ENCODE measurements at regions not wholly inside any gene's neighbourhood (a gene's known extent, or its start where the extent isn't known, plus 50 kb on each side); places are given as distances from the start of the nearest gene placed in this dataset.
A peak's percentile ranks its signal among the peaks of the same experiment; 100 is the strongest.

- no peak for DNase-seq (ENCODE audit: low read depth in 4 of 6, low spot score in 6 of 6)
Observed at GRCh38 chr21:20639026-20639425, 359.2 kb upstream of the NCAM2 start.

GRCh38 chr21:20641241-20641640, 357.0 kb upstream of the NCAM2 start:
- no peak overlapping the region for H3K27ac ChIP-seq (ENCODE audit: low read depth, low read length)
- H3K36me3 ChIP-seq (ENCODE audit: control insufficient read depth, insufficient read depth, low read length): no peaks in the 10 kb centered on the region
- H3K9me3 ChIP-seq (ENCODE audit: control insufficient read depth, insufficient read depth, low read length): no peaks in the 10 kb centered on the region
- no peaks in the 10 kb centered on the region for H3K4me1 ChIP-seq (ENCODE audit: control insufficient read depth, insufficient read depth, low read length)
- H3K27me3 ChIP-seq (ENCODE audit: control insufficient read depth, insufficient read depth, low read length): no peaks in the 10 kb centered on the region
- no peak overlapping the region for H3K4me3 ChIP-seq (ENCODE audit: low read depth, low read length)
- no peak for DNase-seq (ENCODE audit: low read depth in 4 of 6, low spot score in 6 of 6)
- WGBS (ENCODE audit: insufficient coverage): no CpG with 5 or more reads among the region's 2 CpGs

More at GRCh38 chr21:20639026-20639425, 359.2 kb upstream of the NCAM2 start:
- no peak overlapping the region for H3K4me3 ChIP-seq (ENCODE audit: low read depth, low read length)
- no peaks in the 10 kb centered on the region for H3K4me1 ChIP-seq (ENCODE audit: control insufficient read depth, insufficient read depth, low read length)
- no peaks in the 10 kb centered on the region for H3K9me3 ChIP-seq (ENCODE audit: control insufficient read depth, insufficient read depth, low read length)
- 71% methylated on average over 1 of the region's 2 CpGs for WGBS (ENCODE audit: insufficient coverage)
- no peak overlapping the region for H3K27ac ChIP-seq (ENCODE audit: low read depth, low read length)
- H3K36me3 ChIP-seq (ENCODE audit: control insufficient read depth, insufficient read depth, low read length): no peaks in the 10 kb centered on the region
- H3K27me3 ChIP-seq (ENCODE audit: control insufficient read depth, insufficient read depth, low read length): no peaks in the 10 kb centered on the region

- 88% methylated on average over 5 of the region's 5 CpGs for WGBS (ENCODE audit: insufficient coverage)
- DNase-seq (ENCODE audit: low read depth in 4 of 6, low spot score in 6 of 6): no peak
Observed at GRCh38 chr21:20642681-20643080, 355.5 kb upstream of the NCAM2 start.

GRCh38 chr21:20644552-20644951, 353.7 kb upstream of the NCAM2 start:
- Histone ChIP-seq H3K9me3 (ENCODE audit: control insufficient read depth, insufficient read depth, low read length) (no peaks in the 10 kb centered on the region), H3K27ac (ENCODE audit: low read depth, low read length) (no peak overlapping the region), H3K36me3 (ENCODE audit: control insufficient read depth, insufficient read depth, low read length) (no peaks in the 10 kb centered on the region), H3K27me3 (ENCODE audit: control insufficient read depth, insufficient read depth, low read length) (no peaks in the 10 kb centered on the region), H3K4me3 (ENCODE audit: low read depth, low read length) (no peak overlapping the region), H3K4me1 (ENCODE audit: control insufficient read depth, insufficient read depth, low read length) (no peaks in the 10 kb centered on the region)
- no CpG with 5 or more reads among the region's 2 CpGs for WGBS (ENCODE audit: insufficient coverage)
- no peak for DNase-seq (ENCODE audit: low read depth in 4 of 6, low spot score in 6 of 6)

More at GRCh38 chr21:20642681-20643080, 355.5 kb upstream of the NCAM2 start:
- Histone ChIP-seq H3K36me3 (ENCODE audit: control insufficient read depth, insufficient read depth, low read length) (no peaks in the 10 kb centered on the region), H3K27ac (ENCODE audit: low read depth, low read length) (no peak overlapping the region), H3K4me3 (ENCODE audit: low read depth, low read length) (no peak overlapping the region), H3K27me3 (ENCODE audit: control insufficient read depth, insufficient read depth, low read length) (no peaks in the 10 kb centered on the region), H3K4me1 (ENCODE audit: control insufficient read depth, insufficient read depth, low read length) (no peaks in the 10 kb centered on the region), H3K9me3 (ENCODE audit: control insufficient read depth, insufficient read depth, low read length) (no peaks in the 10 kb centered on the region)

- no peak overlapping the region for H3K4me3 ChIP-seq (ENCODE audit: low read depth, low read length)
- 95% methylated on average over 5 of the region's 5 CpGs for WGBS (ENCODE audit: insufficient coverage)
- no peak for DNase-seq (ENCODE audit: low read depth in 4 of 6, low spot score in 6 of 6)
- H3K27ac ChIP-seq (ENCODE audit: low read depth, low read length): no peak overlapping the region
- H3K9me3 ChIP-seq (ENCODE audit: control insufficient read depth, insufficient read depth, low read length): no peaks in the 10 kb centered on the region
- no peaks in the 10 kb centered on the region for H3K4me1 ChIP-seq (ENCODE audit: control insufficient read depth, insufficient read depth, low read length)
- H3K36me3 ChIP-seq (ENCODE audit: control insufficient read depth, insufficient read depth, low read length): no peaks in the 10 kb centered on the region
- H3K27me3 ChIP-seq (ENCODE audit: control insufficient read depth, insufficient read depth, low read length): no peaks in the 10 kb centered on the region
Observed at GRCh38 chr21:20645344-20645743, 352.9 kb upstream of the NCAM2 start.

- 73% methylated on average over 4 of the region's 7 CpGs for WGBS (ENCODE audit: insufficient coverage)
- H3K27ac ChIP-seq (ENCODE audit: low read depth, low read length): no peak overlapping the region
Observed at GRCh38 chr21:20646431-20647165, 351.6 kb upstream of the NCAM2 start.

DNA sequence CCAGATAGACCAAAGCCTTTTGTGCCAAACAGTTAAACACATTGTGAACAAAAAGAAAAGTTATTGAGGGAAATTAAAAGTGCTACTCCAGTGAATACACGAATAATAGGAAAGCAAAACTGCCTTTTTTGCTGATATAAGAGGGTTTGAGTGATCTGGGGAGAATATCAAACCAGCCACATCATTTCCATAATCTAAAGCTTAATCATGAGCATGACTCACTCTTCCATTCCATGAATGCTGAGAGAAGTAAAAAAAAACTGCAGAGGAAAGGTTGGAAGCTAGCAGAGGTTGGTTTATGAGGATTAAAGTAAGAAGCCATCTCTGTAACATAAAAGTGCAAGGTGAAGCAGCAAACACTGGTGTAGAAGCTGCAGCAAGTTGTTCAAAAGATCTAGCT, 350.6 kb upstream of the NCAM2 start:
- WGBS (ENCODE audit: insufficient coverage): no CpG with 5 or more reads among the region's 1 CpG
- DNase-seq (ENCODE audit: low read depth in 4 of 6, low spot score in 6 of 6): no peak
- Histone ChIP-seq H3K27me3 (ENCODE audit: control insufficient read depth, insufficient read depth, low read length) (no peaks in the 10 kb centered on the region), H3K36me3 (ENCODE audit: control insufficient read depth, insufficient read depth, low read length) (no peaks in the 10 kb centered on the region), H3K9me3 (ENCODE audit: control insufficient read depth, insufficient read depth, low read length) (no peaks in the 10 kb centered on the region), H3K4me1 (ENCODE audit: control insufficient read depth, insufficient read depth, low read length) (no peaks in the 10 kb centered on the region), H3K27ac (ENCODE audit: low read depth, low read length) (no peak overlapping the region), H3K4me3 (ENCODE audit: low read depth, low read length) (no peak overlapping the region)

More at GRCh38 chr21:20646431-20647165, 351.6 kb upstream of the NCAM2 start:
- no peak for DNase-seq (ENCODE audit: low read depth in 4 of 6, low spot score in 6 of 6)
- Histone ChIP-seq H3K4me3 (ENCODE audit: low read depth, low read length) (no peak overlapping the region), H3K27me3 (ENCODE audit: control insufficient read depth, insufficient read depth, low read length) (no peaks in the 10 kb centered on the region), H3K36me3 (ENCODE audit: control insufficient read depth, insufficient read depth, low read length) (no peaks in the 10 kb centered on the region), H3K9me3 (ENCODE audit: control insufficient read depth, insufficient read depth, low read length) (no peaks in the 10 kb centered on the region), H3K4me1 (ENCODE audit: control insufficient read depth, insufficient read depth, low read length) (no peaks in the 10 kb centered on the region)

- no peak for DNase-seq (ENCODE audit: low read depth in 4 of 6, low spot score in 6 of 6)
- Histone ChIP-seq H3K9me3 (ENCODE audit: control insufficient read depth, insufficient read depth, low read length) (no peaks in the 10 kb centered on the region), H3K36me3 (ENCODE audit: control insufficient read depth, insufficient read depth, low read length) (no peaks in the 10 kb centered on the region), H3K27ac (ENCODE audit: low read depth, low read length) (no peak overlapping the region), H3K4me1 (ENCODE audit: control insufficient read depth, insufficient read depth, low read length) (no peaks in the 10 kb centered on the region), H3K4me3 (ENCODE audit: low read depth, low read length) (no peak overlapping the region), H3K27me3 (ENCODE audit: control insufficient read depth, insufficient read depth, low read length) (no peaks in the 10 kb centered on the region)
- WGBS (ENCODE audit: insufficient coverage): 95% methylated on average over 4 of the region's 5 CpGs
Observed at GRCh38 chr21:20649231-20649630, 349.0 kb upstream of the NCAM2 start.

GRCh38 chr21:20652846-20653245, 345.4 kb upstream of the NCAM2 start:
- no peak overlapping the region for H3K4me3 ChIP-seq (ENCODE audit: low read depth, low read length)
- H3K27me3 ChIP-seq (ENCODE audit: control insufficient read depth, insufficient read depth, low read length): no peaks in the 10 kb centered on the region
- H3K4me1 ChIP-seq (ENCODE audit: control insufficient read depth, insufficient read depth, low read length): no peaks in the 10 kb centered on the region
- whole genome bisulfite sequencing (ENCODE audit: insufficient coverage): 61% methylated on average over 2 of the region's 4 CpGs
- no peak overlapping the region for H3K27ac ChIP-seq (ENCODE audit: low read depth, low read length)
- peak in 2 of 6 donors; percentile 16 to 40 for DNase-seq (ENCODE audit: low read depth in 4 of 6, low spot score in 6 of 6)
- no peaks in the 10 kb centered on the region for H3K9me3 ChIP-seq (ENCODE audit: control insufficient read depth, insufficient read depth, low read length)
- no peaks in the 10 kb centered on the region for H3K36me3 ChIP-seq (ENCODE audit: control insufficient read depth, insufficient read depth, low read length)

DNA sequence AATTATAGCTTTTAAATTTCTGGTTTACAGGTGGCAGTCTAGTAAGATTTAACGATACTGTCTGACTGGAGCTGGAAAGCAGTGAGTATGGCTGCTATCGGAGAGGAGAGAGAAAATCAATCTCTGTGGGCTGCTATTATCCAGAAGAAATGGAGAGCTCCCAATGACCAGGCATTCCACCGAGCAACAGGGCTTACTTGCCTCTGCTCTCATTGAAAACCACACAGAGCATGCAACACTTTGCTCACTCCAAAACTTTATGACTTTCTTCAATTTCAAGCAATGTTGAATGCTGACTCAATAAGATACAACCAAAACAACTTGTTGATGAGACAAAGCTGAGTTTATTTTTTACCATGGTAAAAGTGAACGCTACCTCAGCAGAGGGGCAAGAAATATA, 337.0 kb upstream of the NCAM2 start:
- Histone ChIP-seq H3K4me3 (ENCODE audit: low read depth, low read length) (no peak overlapping the region), H3K27ac (ENCODE audit: low read depth, low read length) (no peak overlapping the region), H3K4me1 (ENCODE audit: control insufficient read depth, insufficient read depth, low read length) (no peaks in the 10 kb centered on the region), H3K36me3 (ENCODE audit: control insufficient read depth, insufficient read depth, low read length) (no peaks in the 10 kb centered on the region), H3K9me3 (ENCODE audit: control insufficient read depth, insufficient read depth, low read length) (no peaks in the 10 kb centered on the region), H3K27me3 (ENCODE audit: control insufficient read depth, insufficient read depth, low read length) (no peaks in the 10 kb centered on the region)
- WGBS (ENCODE audit: insufficient coverage): 66% methylated on average over 3 of the region's 4 CpGs
- no peak for DNase-seq (ENCODE audit: low read depth in 4 of 6, low spot score in 6 of 6)

All from spinal cord (tissue), 9 donors.